PC-3 (cell line): ENCODE measurements at regions not wholly inside any gene's neighbourhood (a gene's known extent, or its start where the extent isn't known, plus 50 kb on each side); places are given as distances from the start of the nearest gene placed in this dataset.

Experiments used
- EZH2 ChIP-seq: fragments of 300-600 bp; sonication (generic); IDR thresholded peaks from one replicate; pipeline ENCODE4 v1.6.1; 2017; ENCODE audit warnings: antibody characterized with exemption, mild to moderate bottlenecking, low read length; ENCODE audit not compliant: unreplicated experiment
- TF ChIP-seq, protein P1 (sequence below): fragments of 300-600 bp; sonication (generic); conservative IDR thresholded peaks from 2 replicates; pipeline ENCODE4 v1.5.1; 2017; ENCODE audit warnings: antibody characterized with exemption, low read depth, mild to moderate bottlenecking, low read length

DNA sequence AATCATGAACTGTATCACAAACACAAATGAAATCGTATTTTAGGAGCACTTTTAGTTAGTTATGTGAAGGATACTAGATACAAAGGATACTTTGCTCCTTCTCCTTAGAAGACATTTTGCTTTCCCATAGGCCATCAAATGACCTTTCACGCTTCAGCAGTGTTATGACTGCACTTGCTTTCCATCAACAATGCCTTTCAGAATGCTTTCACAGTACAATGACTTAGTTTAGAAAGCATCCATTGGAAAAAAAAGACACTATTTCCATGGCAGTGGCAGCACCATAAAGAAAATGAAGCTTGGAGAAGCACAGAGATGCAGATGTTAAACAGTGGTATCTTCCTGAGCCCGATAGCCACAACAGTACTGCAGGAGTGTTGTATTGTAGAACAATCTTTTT is 203.9 kb downstream of the PCSK1 start:
- TF ChIP-seq, protein P1, sequence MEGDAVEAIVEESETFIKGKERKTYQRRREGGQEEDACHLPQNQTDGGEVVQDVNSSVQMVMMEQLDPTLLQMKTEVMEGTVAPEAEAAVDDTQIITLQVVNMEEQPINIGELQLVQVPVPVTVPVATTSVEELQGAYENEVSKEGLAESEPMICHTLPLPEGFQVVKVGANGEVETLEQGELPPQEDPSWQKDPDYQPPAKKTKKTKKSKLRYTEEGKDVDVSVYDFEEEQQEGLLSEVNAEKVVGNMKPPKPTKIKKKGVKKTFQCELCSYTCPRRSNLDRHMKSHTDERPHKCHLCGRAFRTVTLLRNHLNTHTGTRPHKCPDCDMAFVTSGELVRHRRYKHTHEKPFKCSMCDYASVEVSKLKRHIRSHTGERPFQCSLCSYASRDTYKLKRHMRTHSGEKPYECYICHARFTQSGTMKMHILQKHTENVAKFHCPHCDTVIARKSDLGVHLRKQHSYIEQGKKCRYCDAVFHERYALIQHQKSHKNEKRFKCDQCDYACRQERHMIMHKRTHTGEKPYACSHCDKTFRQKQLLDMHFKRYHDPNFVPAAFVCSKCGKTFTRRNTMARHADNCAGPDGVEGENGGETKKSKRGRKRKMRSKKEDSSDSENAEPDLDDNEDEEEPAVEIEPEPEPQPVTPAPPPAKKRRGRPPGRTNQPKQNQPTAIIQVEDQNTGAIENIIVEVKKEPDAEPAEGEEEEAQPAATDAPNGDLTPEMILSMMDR: no peak
- no peak for TF ChIP-seq EZH2
